DND-41 (cell line): ENCODE measurements at regions not wholly inside any gene's neighbourhood (a gene's known extent, or its start where the extent isn't known, plus 50 kb on each side); places are given as distances from the start of the nearest gene placed in this dataset.

Source experiments
- CTCF ChIP-seq: IDR thresholded peaks from 2 replicates; pipeline ENCODE4 v1.5.1; 2012; ENCODE audit warnings: borderline replicate concordance, low read length, moderate library complexity, mild to moderate bottlenecking; ENCODE audit not compliant: poor library complexity, severe bottlenecking; ENCODE audit errors: extremely low read depth
- EZH2 ChIP-seq: IDR thresholded peaks from 3 replicates; pipeline ENCODE4 v1.6.1; 2012; ENCODE audit warnings: borderline replicate concordance, low read depth, mild to moderate bottlenecking, moderate library complexity, low read length, inconsistent platforms; ENCODE audit not compliant: severe bottlenecking

- TF ChIP-seq CTCF, result no peak
- no peak for TF ChIP-seq EZH2
Observed at GRCh38 chr6:56757588-56757984, 114.9 kb upstream of the DST start.
